ENCODE measurements at regions not wholly inside any gene's neighbourhood (a gene's known extent, or its start where the extent isn't known, plus 50 kb on each side); places are given as distances from the start of the nearest gene placed in this dataset.

DNA sequence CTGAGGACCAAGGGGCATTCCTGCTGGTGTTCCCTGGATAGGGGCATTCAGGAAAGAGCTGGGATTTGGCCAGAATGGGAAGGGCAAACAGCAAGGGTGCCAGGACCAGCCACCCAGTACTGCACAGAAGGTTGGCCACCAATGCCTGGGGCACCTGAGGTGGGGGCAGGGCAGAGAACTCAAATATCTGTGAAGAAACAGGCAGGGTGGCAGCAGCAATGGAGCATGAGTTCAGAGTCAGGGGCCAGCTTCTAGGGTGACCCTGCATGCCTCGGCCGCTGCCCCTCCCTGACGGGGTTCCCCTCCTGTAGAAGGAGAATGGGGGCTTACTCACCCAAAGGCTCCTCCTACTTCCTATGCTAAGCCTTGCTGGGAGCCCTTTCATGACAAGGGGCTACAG, 79.3 kb upstream of the SHANK2 start:
- TF ChIP-seq, protein P1, sequence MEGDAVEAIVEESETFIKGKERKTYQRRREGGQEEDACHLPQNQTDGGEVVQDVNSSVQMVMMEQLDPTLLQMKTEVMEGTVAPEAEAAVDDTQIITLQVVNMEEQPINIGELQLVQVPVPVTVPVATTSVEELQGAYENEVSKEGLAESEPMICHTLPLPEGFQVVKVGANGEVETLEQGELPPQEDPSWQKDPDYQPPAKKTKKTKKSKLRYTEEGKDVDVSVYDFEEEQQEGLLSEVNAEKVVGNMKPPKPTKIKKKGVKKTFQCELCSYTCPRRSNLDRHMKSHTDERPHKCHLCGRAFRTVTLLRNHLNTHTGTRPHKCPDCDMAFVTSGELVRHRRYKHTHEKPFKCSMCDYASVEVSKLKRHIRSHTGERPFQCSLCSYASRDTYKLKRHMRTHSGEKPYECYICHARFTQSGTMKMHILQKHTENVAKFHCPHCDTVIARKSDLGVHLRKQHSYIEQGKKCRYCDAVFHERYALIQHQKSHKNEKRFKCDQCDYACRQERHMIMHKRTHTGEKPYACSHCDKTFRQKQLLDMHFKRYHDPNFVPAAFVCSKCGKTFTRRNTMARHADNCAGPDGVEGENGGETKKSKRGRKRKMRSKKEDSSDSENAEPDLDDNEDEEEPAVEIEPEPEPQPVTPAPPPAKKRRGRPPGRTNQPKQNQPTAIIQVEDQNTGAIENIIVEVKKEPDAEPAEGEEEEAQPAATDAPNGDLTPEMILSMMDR (conservative IDR thresholded peaks at IDR 0.05; ENCODE audit: low read length): no peak
- no peak for TF ChIP-seq EZH2phosphoT487 (IDR thresholded peaks at IDR 0.05; ENCODE audit: borderline replicate concordance, low read depth, low read length)
